ENCODE measurements at regions not wholly inside any gene's neighbourhood (a gene's known extent, or its start where the extent isn't known, plus 50 kb on each side); places are given as distances from the start of the nearest gene placed in this dataset.

GRCh38 chr22:48882636-48883200, 945.0 kb downstream of the BRD1 start:
- no peak for DNase-seq (ENCODE audit: extremely low read depth, insufficient read length)
- TF ChIP-seq CTCF (IDR thresholded peaks at IDR 0.05; ENCODE audit: insufficient read depth, low read length, poor library complexity, severe bottlenecking) = no peak
- no peak overlapping the region for H3K4me3 ChIP-seq (replicated peaks; ENCODE audit: low read depth, low read length)
- no peaks in the 10 kb centered on the region for H3K36me3 ChIP-seq (ENCODE audit: control insufficient read depth, insufficient read depth, low read length)
- no peaks in the 10 kb centered on the region for H3K27me3 ChIP-seq (replicated peaks; ENCODE audit: control insufficient read depth, insufficient read depth, low read length)

DNA sequence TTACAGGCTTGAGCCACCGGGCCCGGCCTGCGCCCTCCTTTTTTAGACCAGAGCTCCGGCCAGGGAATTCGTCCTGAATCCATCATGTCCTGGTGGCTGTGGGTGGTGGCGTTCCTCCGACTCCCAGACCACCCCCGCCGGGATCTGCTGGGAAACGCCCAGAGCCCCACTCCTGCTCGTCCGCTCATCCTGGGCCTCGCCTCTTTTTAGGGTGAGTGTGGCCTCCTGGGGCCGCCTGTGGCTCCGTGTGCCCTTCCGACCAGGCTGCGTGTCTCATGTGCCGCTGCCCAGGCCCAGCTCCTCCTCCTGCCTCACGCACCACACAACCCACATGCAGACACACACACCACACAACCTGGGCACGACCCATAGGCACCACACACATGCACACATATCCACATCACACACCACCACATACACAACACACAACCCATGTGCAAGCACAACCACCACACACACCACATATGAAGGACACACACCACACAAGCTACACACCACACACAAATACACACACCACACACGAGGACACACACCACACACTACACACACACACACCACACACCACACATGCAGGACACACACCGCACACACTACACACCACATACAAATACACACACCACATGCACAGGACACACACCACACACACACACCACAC, 946.2 kb downstream of the BRD1 start:
- Histone ChIP-seq H3K4me3 (replicated peaks; ENCODE audit: low read depth, low read length) (no peak overlapping the region), H3K36me3 (ENCODE audit: control insufficient read depth, insufficient read depth, low read length) (no peaks in the 10 kb centered on the region), H3K27me3 (replicated peaks; ENCODE audit: control insufficient read depth, insufficient read depth, low read length) (no peaks in the 10 kb centered on the region)
- no peak for TF ChIP-seq CTCF (IDR thresholded peaks at IDR 0.05; ENCODE audit: insufficient read depth, low read length, poor library complexity, severe bottlenecking)
- no peak for DNase-seq (ENCODE audit: extremely low read depth, insufficient read length)

GRCh38 chr22:48880749-48881148, 946.9 kb downstream of the BRD1 start:
- Histone ChIP-seq H3K36me3 (ENCODE audit: control insufficient read depth, insufficient read depth, low read length) (no peaks in the 10 kb centered on the region), H3K27me3 (replicated peaks; ENCODE audit: control insufficient read depth, insufficient read depth, low read length) (no peaks in the 10 kb centered on the region), H3K4me3 (replicated peaks; ENCODE audit: low read depth, low read length) (no peak overlapping the region)
- TF ChIP-seq CTCF (IDR thresholded peaks at IDR 0.05; ENCODE audit: insufficient read depth, low read length, poor library complexity, severe bottlenecking) = no peak
- DNase-seq (ENCODE audit: extremely low read depth, insufficient read length) = no peak

GRCh38 chr22:48876951-48877350, 950.7 kb downstream of the BRD1 start:
- TF ChIP-seq CTCF (IDR thresholded peaks at IDR 0.05; ENCODE audit: insufficient read depth, low read length, poor library complexity, severe bottlenecking) = no peak
- Histone ChIP-seq H3K27me3 (replicated peaks; ENCODE audit: control insufficient read depth, insufficient read depth, low read length) (no peaks in the 10 kb centered on the region), H3K36me3 (ENCODE audit: control insufficient read depth, insufficient read depth, low read length) (no peaks in the 10 kb centered on the region), H3K4me3 (replicated peaks; ENCODE audit: low read depth, low read length) (no peak overlapping the region)
- no peak for DNase-seq (ENCODE audit: extremely low read depth, insufficient read length)

- Histone ChIP-seq H3K27me3 (replicated peaks; ENCODE audit: control insufficient read depth, insufficient read depth, low read length) (no peaks in the 10 kb centered on the region), H3K36me3 (ENCODE audit: control insufficient read depth, insufficient read depth, low read length) (no peaks in the 10 kb centered on the region), H3K4me3 (replicated peaks; ENCODE audit: low read depth, low read length) (no peak overlapping the region)
- DNase-seq (ENCODE audit: extremely low read depth, insufficient read length) = no peak
- no peak for TF ChIP-seq CTCF (IDR thresholded peaks at IDR 0.05; ENCODE audit: insufficient read depth, low read length, poor library complexity, severe bottlenecking)
Observed at GRCh38 chr22:48874956-48875355, 952.7 kb downstream of the BRD1 start.

DNA sequence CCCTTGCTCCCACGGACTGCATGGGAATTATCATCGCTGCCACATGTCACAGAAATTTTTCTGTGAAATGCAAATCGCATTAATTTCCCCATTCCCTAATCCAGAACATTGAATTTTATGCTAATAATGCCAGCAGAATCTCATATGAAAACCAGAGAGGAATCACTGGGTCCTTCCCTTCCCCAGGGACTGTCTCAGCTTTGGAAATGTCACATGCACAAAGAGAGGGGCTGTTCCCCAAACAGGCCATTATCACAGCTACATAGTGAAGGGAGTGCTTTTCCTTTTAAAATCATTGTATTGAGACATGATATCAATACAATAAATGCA, 954.5 kb downstream of the BRD1 start:
- no peaks in the 10 kb centered on the region for H3K27me3 ChIP-seq (replicated peaks; ENCODE audit: control insufficient read depth, insufficient read depth, low read length)
- H3K36me3 ChIP-seq (ENCODE audit: control insufficient read depth, insufficient read depth, low read length) = no peaks in the 10 kb centered on the region
- H3K4me3 ChIP-seq (replicated peaks; ENCODE audit: low read depth, low read length) = no peak overlapping the region
- DNase-seq (ENCODE audit: extremely low read depth, insufficient read length) = no peak
- no peak for TF ChIP-seq CTCF (IDR thresholded peaks at IDR 0.05; ENCODE audit: insufficient read depth, low read length, poor library complexity, severe bottlenecking)
